ENCODE measurements at regions not wholly inside any gene's neighbourhood (a gene's known extent, or its start where the extent isn't known, plus 50 kb on each side); places are given as distances from the start of the nearest gene placed in this dataset.

DNA sequence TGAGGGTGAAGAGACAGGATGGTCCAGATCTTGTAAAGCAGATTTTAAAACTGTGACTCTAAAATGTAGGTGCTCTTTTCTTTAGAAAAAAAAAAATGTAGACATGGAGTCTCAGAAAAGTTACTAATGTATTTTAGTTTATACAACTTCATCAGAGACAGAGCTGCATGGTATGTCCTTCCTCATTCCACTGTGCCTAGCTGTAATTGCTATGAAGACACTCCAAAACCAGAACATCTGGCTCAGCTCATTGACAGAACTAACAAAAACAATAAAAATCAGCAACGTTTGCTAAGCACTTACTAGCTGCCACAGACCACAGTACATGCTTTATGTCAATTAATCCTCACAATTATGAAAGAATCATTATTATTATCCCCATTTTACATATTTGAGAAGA is 160.7 kb downstream of the BARX2 start:
- TF ChIP-seq, protein P1, sequence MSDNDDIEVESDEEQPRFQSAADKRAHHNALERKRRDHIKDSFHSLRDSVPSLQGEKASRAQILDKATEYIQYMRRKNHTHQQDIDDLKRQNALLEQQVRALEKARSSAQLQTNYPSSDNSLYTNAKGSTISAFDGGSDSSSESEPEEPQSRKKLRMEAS (IDR thresholded peaks at IDR 0.05; ENCODE audit: low read depth, low read length), result no peak
- no peak for TF ChIP-seq CTCF (IDR thresholded peaks at IDR 0.05; ENCODE audit: low read depth, low read length)
- no peak for TF ChIP-seq MYC (IDR thresholded peaks at IDR 0.05; ENCODE audit: low read depth, low read length)
- TF ChIP-seq POLR2A (IDR thresholded peaks at IDR 0.05; ENCODE audit: extremely low read depth, insufficient read length), result no peak
- H3K4me3 ChIP-seq (ENCODE audit: low read depth, low read length), result no peak overlapping the region
- no peak for DNase-seq (ENCODE audit: low read depth)

DNA sequence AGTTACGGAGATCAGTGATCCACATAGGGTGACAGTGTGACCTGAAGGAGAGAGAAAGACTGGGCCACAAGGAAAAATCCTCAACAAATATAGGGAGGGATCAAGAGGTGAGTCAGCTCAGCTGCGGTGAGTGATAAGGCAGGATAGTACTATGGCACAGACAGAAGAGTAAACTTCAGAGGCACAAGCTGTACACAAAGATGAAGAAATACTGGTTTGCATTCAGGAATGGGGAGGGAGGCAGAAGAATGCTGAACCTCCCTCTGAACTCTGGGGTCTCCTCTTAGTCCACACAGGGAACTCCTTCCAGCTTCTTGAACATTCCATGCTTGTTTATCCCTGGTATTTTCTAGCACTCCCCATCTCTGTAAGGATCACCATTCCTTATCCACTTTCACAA is 162.7 kb downstream of the BARX2 start:
- H3K4me3 ChIP-seq (ENCODE audit: low read depth, low read length), result no peak overlapping the region
- no peak for TF ChIP-seq CTCF (IDR thresholded peaks at IDR 0.05; ENCODE audit: low read depth, low read length)
- no peak for DNase-seq (ENCODE audit: low read depth)

DNA sequence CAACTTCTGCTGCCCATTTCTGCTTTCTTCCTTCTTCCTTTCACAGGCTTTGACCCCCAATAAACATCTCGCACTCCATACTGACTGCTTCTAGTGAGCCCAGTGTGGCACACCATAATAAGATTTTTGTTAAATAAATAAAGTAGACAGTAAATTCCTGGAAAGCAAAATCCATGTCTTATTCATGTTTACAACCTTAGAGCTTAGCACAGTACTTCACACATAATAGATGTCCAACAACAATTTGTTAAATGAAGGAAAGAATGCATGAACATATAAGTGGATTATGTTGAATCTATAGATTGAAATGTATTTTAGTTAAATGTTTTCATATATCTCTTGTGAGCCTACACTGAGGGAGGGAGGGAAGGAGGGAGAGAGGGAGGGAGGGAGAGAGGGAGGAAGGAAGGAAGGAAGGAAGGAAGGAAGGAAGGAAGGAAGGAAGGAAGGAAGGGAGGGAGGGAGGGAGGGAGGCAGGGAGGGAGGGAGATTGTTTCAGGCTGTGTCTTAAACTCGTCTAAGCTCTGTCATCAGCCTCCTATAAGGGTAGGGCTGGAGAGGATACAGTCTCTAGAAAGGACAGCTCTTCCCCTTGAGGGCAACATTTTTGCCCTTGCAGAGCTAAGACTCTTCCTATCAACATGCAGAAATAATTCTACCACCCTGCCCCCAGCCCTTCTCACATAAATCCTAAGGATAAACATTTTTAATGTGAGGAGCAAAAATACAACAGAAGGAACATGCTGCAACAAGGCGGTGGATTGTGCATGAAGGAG is 168.1 kb downstream of the BARX2 start:
- H3K4me3 ChIP-seq (ENCODE audit: low read depth, low read length), result no peak overlapping the region

GRCh38 chr11:129544691-129545090 is 169.0 kb downstream of the BARX2 start:
- no peak overlapping the region for H3K4me3 ChIP-seq (ENCODE audit: low read depth, low read length)
- DNase-seq (ENCODE audit: low read depth), result no peak
- TF ChIP-seq POLR2A (IDR thresholded peaks at IDR 0.05; ENCODE audit: extremely low read depth, insufficient read length), result no peak
- TF ChIP-seq, protein P1 (IDR thresholded peaks at IDR 0.05; ENCODE audit: low read depth, low read length), result no peak
- no peak for TF ChIP-seq CTCF (IDR thresholded peaks at IDR 0.05; ENCODE audit: low read depth, low read length)
- TF ChIP-seq MYC (IDR thresholded peaks at IDR 0.05; ENCODE audit: low read depth, low read length), result no peak

More for the DNA sequence above, 168.1 kb downstream of the BARX2 start:
- no peak for DNase-seq (ENCODE audit: low read depth)
- TF ChIP-seq MYC (IDR thresholded peaks at IDR 0.05; ENCODE audit: low read depth, low read length) (no peak), POLR2A (IDR thresholded peaks at IDR 0.05; ENCODE audit: extremely low read depth, insufficient read length) (no peak), CTCF (IDR thresholded peaks at IDR 0.05; ENCODE audit: low read depth, low read length) (no peak)
- TF ChIP-seq, protein P1 (IDR thresholded peaks at IDR 0.05; ENCODE audit: low read depth, low read length), result no peak

GRCh38 chr11:129546266-129546665 is 170.6 kb downstream of the BARX2 start:
- TF ChIP-seq MYC (IDR thresholded peaks at IDR 0.05; ENCODE audit: low read depth, low read length), result no peak
- no peak for TF ChIP-seq CTCF (IDR thresholded peaks at IDR 0.05; ENCODE audit: low read depth, low read length)
- TF ChIP-seq, protein P1 (IDR thresholded peaks at IDR 0.05; ENCODE audit: low read depth, low read length), result no peak
- TF ChIP-seq POLR2A (IDR thresholded peaks at IDR 0.05; ENCODE audit: extremely low read depth, insufficient read length), result no peak
- no peak overlapping the region for H3K4me3 ChIP-seq (ENCODE audit: low read depth, low read length)
- no peak for DNase-seq (ENCODE audit: low read depth)

- H3K4me3 ChIP-seq (ENCODE audit: low read depth, low read length), result no peak overlapping the region
- TF ChIP-seq MYC (IDR thresholded peaks at IDR 0.05; ENCODE audit: low read depth, low read length), result no peak
- TF ChIP-seq POLR2A (IDR thresholded peaks at IDR 0.05; ENCODE audit: extremely low read depth, insufficient read length), result no peak
- TF ChIP-seq, protein P1 (IDR thresholded peaks at IDR 0.05; ENCODE audit: low read depth, low read length), result no peak
- TF ChIP-seq CTCF (IDR thresholded peaks at IDR 0.05; ENCODE audit: low read depth, low read length), result no peak
- no peak for DNase-seq (ENCODE audit: low read depth)
Observed at GRCh38 chr11:129557421-129557820, 181.8 kb downstream of the BARX2 start.

All from NB4 (cell line).